NB4 (cell line): ENCODE measurements at regions not wholly inside any gene's neighbourhood (a gene's known extent, or its start where the extent isn't known, plus 50 kb on each side); places are given as distances from the start of the nearest gene placed in this dataset.

Experiments
- CTCF ChIP-seq: IDR thresholded peaks from one replicate; pipeline ENCODE4 v1.5.1; 2012; ENCODE audit warnings: low read depth, low read length
- MAX ChIP-seq: IDR thresholded peaks from 2 replicates; pipeline ENCODE4 v1.6.1; 2011; ENCODE audit warnings: low read depth, low read length
- MYC ChIP-seq: IDR thresholded peaks from 2 replicates; pipeline ENCODE4 v1.6.1; 2011; ENCODE audit warnings: low read depth, low read length
- POLR2A ChIP-seq: IDR thresholded peaks from 2 replicates; pipeline ENCODE4 v1.6.1; 2011; ENCODE audit warnings: mild to moderate bottlenecking; ENCODE audit not compliant: insufficient read length; ENCODE audit errors: extremely low read depth

- TF ChIP-seq CTCF, result no peak
- TF ChIP-seq POLR2A, result no peak
- TF ChIP-seq MYC, result no peak
- TF ChIP-seq MAX, result no peak
Observed at GRCh38 chr13:73625562-73626339, 508.5 kb downstream of the KLF12 start.
